ENCODE measurements at regions not wholly inside any gene's neighbourhood (a gene's known extent, or its start where the extent isn't known, plus 50 kb on each side); places are given as distances from the start of the nearest gene placed in this dataset.

DNA sequence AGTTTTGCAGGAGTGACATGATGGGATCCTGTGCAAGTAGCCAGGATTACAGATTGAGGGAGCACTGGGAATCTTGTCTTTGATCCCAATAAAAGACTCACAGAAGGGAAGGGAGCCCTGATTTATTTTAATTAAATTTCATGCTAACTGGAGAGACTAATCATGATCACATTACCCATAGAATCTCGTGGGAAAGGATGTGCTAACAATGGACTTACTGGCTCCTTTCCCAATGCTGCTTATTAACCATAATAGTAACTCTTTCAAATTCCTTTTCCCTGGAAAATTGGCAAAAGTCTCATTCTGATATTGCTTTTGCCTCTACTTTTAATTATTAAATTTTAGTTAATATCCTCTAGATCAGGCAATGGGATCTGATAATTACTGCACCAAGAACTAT, 174.8 kb upstream of the AVPR1A start:
- no peaks in the 10 kb centered on the region for H3K9me3 Mint-ChIP-seq
- H3K36me3 Mint-ChIP-seq (ENCODE audit: low read depth): no peaks in the 10 kb centered on the region
- no peak for DNase-seq
- H3K4me3 Mint-ChIP-seq: no peak overlapping the region
- no peak overlapping the region for H3K27ac Mint-ChIP-seq
- intact Hi-C loops (cut with micrococcal nuclease): no loop called here
- no peaks in the 10 kb centered on the region for H3K27me3 Mint-ChIP-seq
- no peaks in the 10 kb centered on the region for H3K4me1 Mint-ChIP-seq

DNA sequence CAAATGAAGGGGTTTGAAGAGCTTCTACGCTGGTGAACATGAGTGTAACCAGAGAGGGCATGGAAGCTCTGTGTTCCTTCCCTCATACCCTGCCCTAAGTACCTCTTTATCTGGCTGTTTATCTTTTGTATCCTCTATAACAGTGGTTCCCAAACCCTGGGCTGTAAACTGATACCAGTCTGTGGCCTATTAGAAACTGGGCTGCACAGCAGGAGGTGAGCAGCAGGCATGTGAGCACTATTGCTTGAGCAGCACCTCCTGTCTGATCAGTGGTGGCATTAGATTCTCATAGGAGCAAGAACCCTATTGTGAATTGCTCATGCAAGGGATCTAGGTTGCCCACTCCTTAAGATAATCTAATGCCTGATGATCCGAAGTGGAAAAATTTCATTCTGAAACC, 172.9 kb upstream of the AVPR1A start:
- intact Hi-C loops (cut with micrococcal nuclease): no loop called here
- no peak overlapping the region for H3K27ac Mint-ChIP-seq
- no peaks in the 10 kb centered on the region for H3K4me1 Mint-ChIP-seq

DNA sequence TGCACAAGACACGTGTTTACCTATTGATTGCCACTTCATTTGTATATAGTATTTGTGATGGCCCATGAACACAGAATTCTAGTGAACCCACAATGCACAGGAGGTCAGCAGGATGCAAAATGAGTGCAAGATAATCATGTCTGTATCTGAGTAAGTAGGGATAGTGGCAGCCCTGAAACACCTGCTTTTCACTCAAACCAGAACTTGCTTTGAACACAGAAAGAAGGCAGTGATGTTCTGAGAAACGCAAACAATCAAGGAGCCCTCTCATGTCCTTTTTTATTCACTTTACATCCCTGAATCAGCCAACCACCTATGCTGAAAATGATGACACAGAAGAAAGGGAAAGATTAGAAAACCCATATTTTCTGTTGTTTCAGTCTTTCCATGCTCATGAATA, 170.4 kb upstream of the AVPR1A start:
- H3K4me1 Mint-ChIP-seq: no peaks in the 10 kb centered on the region
- intact Hi-C loops (cut with micrococcal nuclease): no loop called here
- no peaks in the 10 kb centered on the region for H3K9me3 Mint-ChIP-seq
- DNase-seq: no peak
- no peak overlapping the region for H3K27ac Mint-ChIP-seq
- no peaks in the 10 kb centered on the region for H3K36me3 Mint-ChIP-seq (ENCODE audit: low read depth)
- no peak overlapping the region for H3K4me3 Mint-ChIP-seq
- no peaks in the 10 kb centered on the region for H3K27me3 Mint-ChIP-seq

More for the DNA sequence above, 172.9 kb upstream of the AVPR1A start:
- no peak for DNase-seq
- Mint-ChIP-seq H3K36me3 (ENCODE audit: low read depth) (no peaks in the 10 kb centered on the region), H3K27me3 (no peaks in the 10 kb centered on the region), H3K9me3 (no peaks in the 10 kb centered on the region), H3K4me3 (no peak overlapping the region)

DNA sequence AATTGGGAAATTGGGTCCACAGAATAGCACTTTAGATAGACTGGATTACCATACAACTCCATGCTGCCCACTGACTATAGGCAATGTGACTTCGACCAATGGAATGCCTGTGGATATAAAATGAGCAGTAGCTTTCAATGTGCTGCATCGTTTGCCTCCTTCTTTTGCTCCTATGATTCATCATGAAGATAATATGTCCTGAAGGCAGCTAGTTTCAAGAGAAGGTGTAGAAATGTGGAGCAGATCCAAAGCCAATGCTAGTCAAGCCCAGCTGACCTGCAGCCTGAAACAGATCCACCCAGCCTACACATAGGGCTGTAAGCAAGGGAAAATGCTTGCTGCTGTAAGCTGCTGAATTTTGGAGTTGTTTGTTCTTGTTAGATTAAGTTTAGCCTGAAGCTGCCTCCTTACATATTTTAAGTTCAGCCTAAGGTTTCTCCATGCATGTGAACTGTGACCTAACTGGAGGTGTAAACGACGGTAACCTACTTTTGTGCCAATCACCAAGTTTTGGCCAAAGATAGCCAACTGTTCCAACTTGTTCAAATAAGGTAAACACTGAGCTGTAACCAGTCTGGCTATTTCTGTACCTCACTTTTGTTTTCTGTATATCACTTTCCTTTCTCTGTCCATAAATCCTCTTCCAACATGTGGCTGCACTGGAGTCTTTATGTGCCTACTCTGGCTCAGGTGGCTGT, 169.1 kb upstream of the AVPR1A start:
- Mint-ChIP-seq H3K4me1 (no peaks in the 10 kb centered on the region), H3K27ac (no peak overlapping the region), H3K9me3 (no peaks in the 10 kb centered on the region), H3K36me3 (ENCODE audit: low read depth) (no peaks in the 10 kb centered on the region), H3K27me3 (no peaks in the 10 kb centered on the region), H3K4me3 (no peak overlapping the region)
- DNase-seq: no peak
- intact Hi-C loops (cut with micrococcal nuclease): no loop called here

DNA sequence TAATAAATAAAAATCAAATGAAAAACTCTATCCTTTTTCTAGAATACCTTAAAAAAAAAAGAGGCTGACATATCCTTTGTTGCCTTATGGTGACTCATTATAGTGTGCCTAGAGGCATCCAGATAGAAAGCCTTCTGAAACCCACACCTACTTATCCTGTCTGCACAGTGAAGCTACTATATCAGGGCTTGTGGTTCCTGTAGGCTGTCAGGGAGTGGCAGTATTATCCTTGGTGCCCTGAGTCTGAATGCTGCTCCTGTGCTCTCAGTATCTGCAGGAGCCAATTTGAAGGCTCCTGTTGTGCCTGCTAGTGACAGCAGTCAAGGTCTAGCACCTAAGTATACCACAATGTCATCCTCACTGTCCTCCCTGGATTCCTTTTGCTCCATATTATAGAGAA, 168.4 kb upstream of the AVPR1A start:
- DNase-seq: no peak
- Mint-ChIP-seq H3K36me3 (ENCODE audit: low read depth) (no peaks in the 10 kb centered on the region), H3K27me3 (no peaks in the 10 kb centered on the region), H3K4me1 (no peaks in the 10 kb centered on the region), H3K9me3 (no peaks in the 10 kb centered on the region), H3K4me3 (no peak overlapping the region), H3K27ac (no peak overlapping the region)
- intact Hi-C loops (cut with micrococcal nuclease): no loop called here

DNA sequence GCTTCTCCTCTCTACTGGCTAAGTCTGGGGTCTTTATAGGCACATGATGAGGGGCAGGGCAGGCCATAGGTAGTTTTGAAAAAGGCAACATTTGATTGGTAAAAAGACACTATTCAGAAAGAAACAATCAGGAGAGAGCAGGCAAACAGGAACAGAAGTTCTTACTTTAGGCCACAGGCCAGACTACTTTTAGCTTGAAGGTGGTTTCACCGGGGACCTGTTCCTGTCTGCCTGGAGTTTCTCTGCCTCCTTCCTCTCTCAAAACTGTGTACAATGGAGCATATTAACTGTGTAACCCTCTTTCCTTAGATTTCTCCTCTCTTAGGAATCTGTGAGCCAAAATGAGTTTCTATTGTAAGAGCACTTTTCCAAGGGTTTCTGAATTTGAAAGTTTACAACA, 167.9 kb upstream of the AVPR1A start:
- no peaks in the 10 kb centered on the region for H3K27me3 Mint-ChIP-seq
- intact Hi-C loops (cut with micrococcal nuclease): no loop called here
- H3K27ac Mint-ChIP-seq: no peak overlapping the region
- no peak for DNase-seq
- H3K9me3 Mint-ChIP-seq: no peaks in the 10 kb centered on the region
- H3K36me3 Mint-ChIP-seq (ENCODE audit: low read depth): no peaks in the 10 kb centered on the region
- H3K4me3 Mint-ChIP-seq: no peak overlapping the region
- H3K4me1 Mint-ChIP-seq: no peaks in the 10 kb centered on the region

DNA sequence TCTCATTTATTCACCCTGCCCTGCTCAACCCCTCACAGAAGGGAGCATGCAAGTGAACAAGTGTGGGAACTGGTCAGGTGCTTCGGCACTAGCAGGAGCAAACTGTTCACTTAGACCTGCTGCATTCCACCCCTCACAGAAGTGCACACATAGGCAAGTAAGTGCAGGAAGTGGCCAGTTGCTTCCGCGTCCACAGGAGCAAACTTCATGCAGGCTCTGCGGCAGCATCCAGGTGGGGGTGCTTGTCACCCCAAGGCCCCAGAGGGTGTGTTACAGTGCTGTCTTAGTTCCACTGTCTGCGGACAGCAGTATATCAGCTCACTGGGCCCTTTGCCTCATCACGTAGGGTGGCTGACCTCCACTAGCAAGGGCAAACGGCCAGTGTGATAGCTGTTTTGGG, 167.3 kb upstream of the AVPR1A start:
- H3K27ac Mint-ChIP-seq: no peak overlapping the region
- DNase-seq: no peak
- no peaks in the 10 kb centered on the region for H3K4me1 Mint-ChIP-seq
- H3K9me3 Mint-ChIP-seq: no peaks in the 10 kb centered on the region
- no peak overlapping the region for H3K4me3 Mint-ChIP-seq
- no peaks in the 10 kb centered on the region for H3K36me3 Mint-ChIP-seq (ENCODE audit: low read depth)
- intact Hi-C loops (cut with micrococcal nuclease): no loop called here
- no peaks in the 10 kb centered on the region for H3K27me3 Mint-ChIP-seq

DNA sequence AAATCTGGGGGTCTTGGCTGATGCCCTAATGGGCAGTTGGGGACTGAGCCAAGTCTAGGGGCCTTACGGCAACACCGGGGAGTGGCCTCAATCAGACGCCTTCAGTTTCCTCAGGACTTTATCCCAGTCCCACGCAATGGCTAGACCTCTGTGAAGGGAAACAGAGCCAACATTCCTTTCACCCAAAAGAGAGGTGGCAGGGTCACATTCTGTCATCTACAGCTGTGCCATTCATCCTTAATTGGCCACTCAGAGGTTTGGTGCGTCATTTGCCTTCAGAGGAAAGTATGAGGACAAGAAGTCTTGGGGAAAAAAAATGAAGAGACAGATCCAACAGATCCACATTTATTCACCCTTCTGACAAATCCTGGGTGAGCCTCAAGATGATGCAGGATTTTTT, 166.9 kb upstream of the AVPR1A start:
- DNase-seq: no peak
- Mint-ChIP-seq H3K36me3 (ENCODE audit: low read depth) (no peaks in the 10 kb centered on the region), H3K4me1 (no peaks in the 10 kb centered on the region), H3K27ac (no peak overlapping the region), H3K4me3 (no peak overlapping the region), H3K9me3 (no peaks in the 10 kb centered on the region), H3K27me3 (no peaks in the 10 kb centered on the region)
- intact Hi-C loops (cut with micrococcal nuclease): no loop called here

DNA sequence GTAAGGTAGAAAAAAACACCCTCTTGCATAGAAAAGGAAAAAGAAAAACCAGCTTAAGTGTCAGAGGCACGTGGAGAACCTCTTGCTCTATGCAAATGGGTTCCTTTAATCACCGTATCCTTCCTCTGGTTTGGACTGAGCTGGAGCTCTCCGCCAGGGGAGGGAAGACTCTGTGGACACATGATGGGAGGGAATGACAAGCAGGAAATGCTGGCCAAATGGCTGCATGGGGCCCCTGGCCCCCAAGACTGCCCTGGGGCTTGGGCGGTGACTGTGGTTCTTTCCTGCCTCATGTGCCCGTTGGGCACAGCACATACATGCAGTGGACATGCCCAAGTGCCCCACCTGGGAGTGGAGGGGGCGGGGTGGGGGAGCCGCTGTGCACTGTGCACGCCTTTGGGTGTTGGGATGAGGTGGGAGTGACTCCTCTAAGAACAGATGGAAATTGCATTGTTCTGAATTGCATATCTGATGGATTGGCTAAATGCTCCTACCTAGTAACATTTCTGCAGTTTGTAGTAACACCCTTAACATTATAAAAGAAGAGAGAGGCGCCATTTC, 166.4 kb upstream of the AVPR1A start:
- Mint-ChIP-seq H3K27me3 (no peaks in the 10 kb centered on the region), H3K4me1 (no peaks in the 10 kb centered on the region), H3K4me3 (no peak overlapping the region), H3K27ac (no peak overlapping the region), H3K9me3 (no peaks in the 10 kb centered on the region), H3K36me3 (ENCODE audit: low read depth) (no peaks in the 10 kb centered on the region)
- intact Hi-C loops (cut with micrococcal nuclease): no loop called here
- no peak for DNase-seq

DNA sequence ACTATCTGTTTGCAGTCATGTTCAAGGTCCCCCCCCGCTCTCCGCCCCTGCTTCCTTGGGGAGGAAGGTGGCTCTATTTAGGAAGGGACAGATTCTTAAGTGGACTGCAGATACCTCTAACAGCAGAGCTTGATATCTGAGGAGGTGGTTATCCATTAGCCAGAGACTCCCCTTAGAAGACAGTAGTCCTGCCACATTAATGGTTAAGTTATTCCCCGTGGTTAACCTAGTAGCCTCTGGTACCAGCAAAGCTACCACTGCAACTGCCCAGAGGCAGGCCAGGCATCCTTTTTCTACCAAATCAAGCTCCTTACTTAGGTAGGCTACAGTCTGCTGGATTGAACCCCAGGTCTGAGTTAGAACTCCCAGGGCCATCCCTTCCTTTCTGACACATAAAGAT, 162.1 kb upstream of the AVPR1A start:
- intact Hi-C loops (cut with micrococcal nuclease): no loop called here
- Mint-ChIP-seq H3K9me3 (no peaks in the 10 kb centered on the region), H3K36me3 (ENCODE audit: low read depth) (no peaks in the 10 kb centered on the region), H3K4me1 (no peaks in the 10 kb centered on the region), H3K27me3 (no peaks in the 10 kb centered on the region), H3K4me3 (no peak overlapping the region), H3K27ac (no peak overlapping the region)
- no peak for DNase-seq

DNA sequence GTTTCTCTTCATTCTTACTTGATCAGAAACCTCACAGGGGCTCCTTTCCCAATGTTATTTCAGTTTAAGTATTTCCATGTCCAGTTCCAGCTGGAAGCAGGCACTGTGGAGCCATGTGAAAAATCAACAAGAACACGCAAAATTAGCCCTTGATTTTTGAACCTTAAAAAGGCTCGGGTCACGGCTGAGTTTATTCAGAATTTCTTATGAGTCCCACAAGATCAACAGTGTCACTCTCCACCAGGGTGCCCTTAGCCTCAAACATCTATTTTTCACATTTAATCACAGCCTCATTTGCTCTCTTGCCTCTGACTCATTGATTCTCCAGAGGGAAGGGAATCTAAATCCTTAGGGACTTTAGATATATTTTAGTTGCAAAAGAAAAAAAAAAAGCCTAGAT, 157.7 kb upstream of the AVPR1A start:
- DNase-seq: no peak
- no peak overlapping the region for H3K27ac Mint-ChIP-seq
- H3K9me3 Mint-ChIP-seq: no peaks in the 10 kb centered on the region
- no peaks in the 10 kb centered on the region for H3K4me1 Mint-ChIP-seq
- H3K4me3 Mint-ChIP-seq: no peak overlapping the region
- no peaks in the 10 kb centered on the region for H3K36me3 Mint-ChIP-seq (ENCODE audit: low read depth)
- intact Hi-C loops (cut with micrococcal nuclease): no loop called here
- no peaks in the 10 kb centered on the region for H3K27me3 Mint-ChIP-seq

DNA sequence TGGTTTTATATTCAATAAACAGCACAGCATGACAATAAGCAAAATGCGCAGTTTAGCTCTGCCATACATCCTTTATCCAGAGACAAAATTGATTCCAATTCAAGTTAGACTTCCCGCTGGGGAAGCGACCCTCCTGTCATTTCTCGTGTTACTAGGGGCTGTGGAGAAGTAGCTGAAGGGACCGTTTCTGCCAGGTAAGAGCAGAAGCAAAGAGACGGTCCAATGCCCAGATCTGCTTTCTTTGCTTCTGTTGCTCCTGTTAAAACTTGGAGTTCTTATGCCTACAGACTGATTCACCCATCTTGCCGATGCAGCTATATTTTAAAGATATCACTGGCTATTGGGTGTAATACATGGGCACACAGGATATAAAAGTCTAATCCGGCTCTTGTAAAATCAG, 156.8 kb upstream of the AVPR1A start:
- H3K27me3 Mint-ChIP-seq: no peaks in the 10 kb centered on the region
- H3K9me3 Mint-ChIP-seq: no peaks in the 10 kb centered on the region
- no peaks in the 10 kb centered on the region for H3K4me1 Mint-ChIP-seq
- H3K36me3 Mint-ChIP-seq (ENCODE audit: low read depth): no peaks in the 10 kb centered on the region
- no peak overlapping the region for H3K27ac Mint-ChIP-seq
- DNase-seq: no peak
- intact Hi-C loops (cut with micrococcal nuclease): no loop called here
- no peak overlapping the region for H3K4me3 Mint-ChIP-seq

DNA sequence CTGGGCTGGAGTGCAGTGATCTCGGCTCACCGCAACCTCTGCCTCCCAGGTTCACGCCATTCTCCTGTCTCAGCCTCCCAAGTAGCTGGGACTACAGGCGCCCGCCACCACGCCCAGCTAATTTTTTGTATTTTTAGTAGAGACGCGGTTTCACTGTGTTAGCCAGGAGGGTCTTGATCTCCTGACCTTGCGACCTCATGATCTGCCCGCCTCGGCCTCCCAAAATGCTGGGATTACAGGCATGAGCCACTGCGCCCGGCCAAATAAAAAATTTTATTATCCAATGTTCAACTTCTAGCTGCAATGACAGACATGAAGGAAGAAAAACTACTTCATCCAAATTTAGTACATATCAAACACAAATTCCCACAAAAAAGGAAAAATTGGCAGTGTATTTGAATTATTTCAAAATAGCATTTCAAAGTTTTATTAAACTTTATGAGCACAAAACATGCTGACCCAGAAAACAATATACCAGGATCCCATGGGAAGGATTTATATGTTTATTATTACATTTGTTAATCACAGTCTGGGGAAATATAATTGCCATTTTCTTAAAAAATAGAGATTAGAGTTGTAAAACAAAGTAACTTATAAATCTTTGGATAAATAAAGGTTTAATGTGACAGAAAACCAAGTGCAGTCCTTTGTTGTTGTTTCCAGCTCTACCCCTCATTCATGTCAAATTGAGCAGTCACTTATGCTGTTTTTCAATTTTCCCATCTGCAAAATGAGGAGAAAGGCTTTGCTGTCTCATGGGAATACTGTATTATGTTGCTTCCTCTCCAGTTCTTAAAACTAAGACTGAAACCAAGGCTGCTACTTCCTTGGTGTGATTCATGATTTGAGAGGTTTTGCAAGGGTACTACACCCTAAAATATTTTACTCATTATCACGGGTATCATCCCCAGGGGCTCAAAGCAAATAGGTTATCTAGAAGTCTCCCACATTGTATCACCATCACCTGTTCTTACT, 155.2 kb upstream of the AVPR1A start:
- Mint-ChIP-seq H3K4me1 (no peaks in the 10 kb centered on the region), H3K27me3 (no peaks in the 10 kb centered on the region), H3K9me3 (no peaks in the 10 kb centered on the region), H3K36me3 (ENCODE audit: low read depth) (no peaks in the 10 kb centered on the region), H3K4me3 (no peak overlapping the region), H3K27ac (no peak overlapping the region)
- no peak for DNase-seq
- intact Hi-C loops (cut with micrococcal nuclease): no loop called here

DNA sequence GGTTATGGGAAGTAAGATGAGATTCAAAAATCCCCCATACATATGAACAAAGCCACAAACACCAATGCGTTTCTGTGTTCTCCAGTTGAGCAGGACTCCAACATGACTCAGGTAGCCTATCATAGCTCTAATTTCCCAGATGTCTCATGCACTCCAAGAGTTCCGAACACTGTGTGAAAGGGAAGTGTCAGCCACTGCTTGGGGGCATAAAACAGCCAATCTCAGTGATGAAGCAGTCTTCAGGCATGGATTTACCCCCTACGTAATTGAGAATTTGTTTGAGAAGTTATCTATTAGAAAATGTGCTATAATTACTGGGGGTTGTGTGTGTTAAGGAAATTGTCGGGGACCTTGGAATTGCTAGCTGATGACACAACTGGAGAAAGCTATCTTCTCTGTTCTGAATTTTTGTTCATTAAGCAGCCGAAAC, 153.9 kb upstream of the AVPR1A start:
- H3K4me1 Mint-ChIP-seq: no peaks in the 10 kb centered on the region
- no peak overlapping the region for H3K4me3 Mint-ChIP-seq
- DNase-seq: no peak
- no peaks in the 10 kb centered on the region for H3K9me3 Mint-ChIP-seq
- no peaks in the 10 kb centered on the region for H3K27me3 Mint-ChIP-seq
- no peak overlapping the region for H3K27ac Mint-ChIP-seq
- intact Hi-C loops (cut with micrococcal nuclease): no loop called here
- H3K36me3 Mint-ChIP-seq (ENCODE audit: low read depth): no peaks in the 10 kb centered on the region
